Suppressor macrophage treated with lipopolysaccharide for 1 hour (primary cell): ENCODE measurements at regions not wholly inside any gene's neighbourhood (a gene's known extent, or its start where the extent isn't known, plus 50 kb on each side); places are given as distances from the start of the nearest gene placed in this dataset.

Source experiments
- DNase-seq, 3 donors: peaks; one replicate each; pipeline ENCODE4 v3.0.0-alpha.2; 2020 to 2022

GRCh38 chr18:59959606-59960005, 59.8 kb downstream of the PMAIP1 start:
- DNase-seq, result no peak

DNA sequence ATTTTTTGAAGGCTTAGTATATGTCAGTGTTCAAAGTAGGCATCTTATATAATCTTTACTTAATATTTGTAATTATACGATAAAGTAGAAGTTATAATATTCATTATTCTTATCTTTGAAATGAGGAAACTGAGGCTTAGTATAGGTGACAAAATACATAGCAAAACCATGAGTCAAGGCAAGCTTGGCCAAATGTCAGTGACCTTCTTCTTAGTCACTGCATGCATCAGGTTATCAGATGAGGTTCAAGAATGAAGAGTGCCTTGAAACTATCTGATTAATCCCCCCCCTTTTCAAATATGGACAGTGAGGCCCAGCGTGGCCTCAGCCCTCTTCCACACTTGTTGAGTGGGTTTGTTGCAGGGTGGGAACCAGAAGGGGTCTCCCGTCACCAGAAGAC, 59.3 kb downstream of the PMAIP1 start:
- DNase-seq, result no peak

GRCh38 chr18:59957957-59958356, 58.2 kb downstream of the PMAIP1 start:
- no peak for DNase-seq

- no peak for DNase-seq
Observed at GRCh38 chr18:59954755-59955156, 55.0 kb downstream of the PMAIP1 start.

DNA sequence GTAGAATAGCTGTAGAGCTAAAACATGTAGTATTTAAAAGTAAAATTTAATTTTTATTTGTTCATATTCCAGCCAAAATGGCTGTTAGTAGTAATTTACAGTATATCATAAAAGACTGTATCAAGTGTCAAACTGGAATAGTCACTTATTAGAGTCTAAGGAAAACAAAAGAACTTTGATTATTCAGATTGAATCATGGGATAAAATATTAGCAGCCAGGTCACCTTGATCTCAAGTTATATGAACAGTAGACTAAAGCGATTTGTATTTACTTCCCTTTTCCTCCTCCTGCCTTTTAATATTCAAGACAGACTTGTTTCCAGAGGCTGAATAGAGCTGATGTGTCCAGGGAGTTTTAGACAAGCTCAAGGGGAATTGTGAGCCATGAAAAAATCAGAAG, 54.4 kb downstream of the PMAIP1 start:
- no peak for DNase-seq
